ENCODE measurements at regions not wholly inside any gene's neighbourhood (a gene's known extent, or its start where the extent isn't known, plus 50 kb on each side); places are given as distances from the start of the nearest gene placed in this dataset.

- no peak overlapping the region for H3K4me2 ChIP-seq (ENCODE audit: low read length)
- no peaks in the 10 kb centered on the region for H3K27me3 ChIP-seq (ENCODE audit: control insufficient read depth, low read length)
- H3K27ac ChIP-seq (ENCODE audit: low read depth, low read length) = no peak overlapping the region
- H3K4me3 ChIP-seq (ENCODE audit: low read length) = no peak overlapping the region
- no peaks in the 10 kb centered on the region for H3K9me3 ChIP-seq (ENCODE audit: control insufficient read depth, insufficient read depth, low read length)
- H3F3A ChIP-seq (ENCODE audit: control insufficient read depth, insufficient read depth) = no peaks in the 10 kb centered on the region
- H3K4me1 ChIP-seq (ENCODE audit: control insufficient read depth, low read length) = no peaks in the 10 kb centered on the region
- no peaks in the 10 kb centered on the region for H4K20me1 ChIP-seq (ENCODE audit: control insufficient read depth, insufficient read depth, low read depth, low read length)
- TF ChIP-seq EZH2phosphoT487 (IDR thresholded peaks at IDR 0.05; ENCODE audit: borderline replicate concordance, low read length) = no peak
- TF ChIP-seq CTCF (IDR thresholded peaks at IDR 0.05; ENCODE audit: low read depth, low read length, poor library complexity, severe bottlenecking) = no peak
- no peaks in the 10 kb centered on the region for H3K9me2 ChIP-seq (replicated peaks; ENCODE audit: control insufficient read depth, low read length)
- no peaks in the 10 kb centered on the region for H3K79me2 ChIP-seq (ENCODE audit: control insufficient read depth, low read length)
- no peaks in the 10 kb centered on the region for H3K36me3 ChIP-seq (ENCODE audit: control insufficient read depth, low read length)
These were observed 229.3 kb upstream of the NEIL3 start for GRCh38 chr4:177080388-177080787.

GRCh38 chr4:177087060-177087459 is 222.6 kb upstream of the NEIL3 start:
- Histone ChIP-seq H3K9me2 (replicated peaks; ENCODE audit: control insufficient read depth, low read length) (no peaks in the 10 kb centered on the region), H3K79me2 (ENCODE audit: control insufficient read depth, low read length) (no peaks in the 10 kb centered on the region), H3K4me1 (ENCODE audit: control insufficient read depth, low read length) (no peaks in the 10 kb centered on the region), H3K36me3 (ENCODE audit: control insufficient read depth, low read length) (no peaks in the 10 kb centered on the region), H3F3A (ENCODE audit: control insufficient read depth, insufficient read depth) (no peaks in the 10 kb centered on the region), H3K4me2 (ENCODE audit: low read length) (no peak overlapping the region), H3K27me3 (ENCODE audit: control insufficient read depth, low read length) (no peaks in the 10 kb centered on the region), H3K27ac (ENCODE audit: low read depth, low read length) (no peak overlapping the region), H3K4me3 (ENCODE audit: low read length) (no peak overlapping the region), H4K20me1 (ENCODE audit: control insufficient read depth, insufficient read depth, low read depth, low read length) (no peaks in the 10 kb centered on the region), H3K9me3 (ENCODE audit: control insufficient read depth, insufficient read depth, low read length) (no peaks in the 10 kb centered on the region)
- TF ChIP-seq CTCF (IDR thresholded peaks at IDR 0.05; ENCODE audit: low read depth, low read length, poor library complexity, severe bottlenecking) = no peak
- no peak for TF ChIP-seq EZH2phosphoT487 (IDR thresholded peaks at IDR 0.05; ENCODE audit: borderline replicate concordance, low read length)

GRCh38 chr4:177087499-177087898 is 222.2 kb upstream of the NEIL3 start:
- no peaks in the 10 kb centered on the region for H3K27me3 ChIP-seq (ENCODE audit: control insufficient read depth, low read length)
- H3K9me3 ChIP-seq (ENCODE audit: control insufficient read depth, insufficient read depth, low read length) = no peaks in the 10 kb centered on the region
- H3K4me3 ChIP-seq (ENCODE audit: low read length) = no peak overlapping the region
- no peaks in the 10 kb centered on the region for H3K36me3 ChIP-seq (ENCODE audit: control insufficient read depth, low read length)
- H3K4me2 ChIP-seq (ENCODE audit: low read length) = no peak overlapping the region
- no peaks in the 10 kb centered on the region for H4K20me1 ChIP-seq (ENCODE audit: control insufficient read depth, insufficient read depth, low read depth, low read length)
- H3K4me1 ChIP-seq (ENCODE audit: control insufficient read depth, low read length) = no peaks in the 10 kb centered on the region
- no peaks in the 10 kb centered on the region for H3K79me2 ChIP-seq (ENCODE audit: control insufficient read depth, low read length)
- H3K27ac ChIP-seq (ENCODE audit: low read depth, low read length) = no peak overlapping the region
- TF ChIP-seq EZH2phosphoT487 (IDR thresholded peaks at IDR 0.05; ENCODE audit: borderline replicate concordance, low read length) (no peak), CTCF (IDR thresholded peaks at IDR 0.05; ENCODE audit: low read depth, low read length, poor library complexity, severe bottlenecking) (no peak)
- H3K9me2 ChIP-seq (replicated peaks; ENCODE audit: control insufficient read depth, low read length) = no peaks in the 10 kb centered on the region
- no peaks in the 10 kb centered on the region for H3F3A ChIP-seq (ENCODE audit: control insufficient read depth, insufficient read depth)

- no peak for TF ChIP-seq EZH2phosphoT487 (IDR thresholded peaks at IDR 0.05; ENCODE audit: borderline replicate concordance, low read length)
- no peak for TF ChIP-seq CTCF (IDR thresholded peaks at IDR 0.05; ENCODE audit: low read depth, low read length, poor library complexity, severe bottlenecking)
These were observed 218.2 kb upstream of the NEIL3 start for GRCh38 chr4:177091515-177091914.

More at GRCh38 chr4:177091515-177091914, 218.2 kb upstream of the NEIL3 start:
- H3K27me3 ChIP-seq (ENCODE audit: control insufficient read depth, low read length) = no peaks in the 10 kb centered on the region
- no peaks in the 10 kb centered on the region for H3K4me1 ChIP-seq (ENCODE audit: control insufficient read depth, low read length)
- no peaks in the 10 kb centered on the region for H3K9me3 ChIP-seq (ENCODE audit: control insufficient read depth, insufficient read depth, low read length)
- no peaks in the 10 kb centered on the region for H3K36me3 ChIP-seq (ENCODE audit: control insufficient read depth, low read length)
- no peaks in the 10 kb centered on the region for H3K79me2 ChIP-seq (ENCODE audit: control insufficient read depth, low read length)
- no peak overlapping the region for H3K4me2 ChIP-seq (ENCODE audit: low read length)
- no peaks in the 10 kb centered on the region for H4K20me1 ChIP-seq (ENCODE audit: control insufficient read depth, insufficient read depth, low read depth, low read length)
- no peaks in the 10 kb centered on the region for H3F3A ChIP-seq (ENCODE audit: control insufficient read depth, insufficient read depth)
- no peak overlapping the region for H3K4me3 ChIP-seq (ENCODE audit: low read length)
- no peak overlapping the region for H3K27ac ChIP-seq (ENCODE audit: low read depth, low read length)
- H3K9me2 ChIP-seq (replicated peaks; ENCODE audit: control insufficient read depth, low read length) = no peaks in the 10 kb centered on the region
